HL-60 (cell line): ENCODE measurements at regions not wholly inside any gene's neighbourhood (a gene's known extent, or its start where the extent isn't known, plus 50 kb on each side); places are given as distances from the start of the nearest gene placed in this dataset.

Experiments used
- GABPA ChIP-seq: IDR thresholded peaks from 2 replicates; pipeline ENCODE4 v1.6.1; 2012; ENCODE audit warnings: low read depth
- REST ChIP-seq: IDR thresholded peaks from 2 replicates; pipeline ENCODE4 v1.6.1; 2012; ENCODE audit warnings: low read depth; ENCODE audit not compliant: insufficient replicate concordance
- TF ChIP-seq, protein P1 (sequence below): IDR thresholded peaks from one replicate; pipeline ENCODE4 v1.5.1; 2011; ENCODE audit warnings: low read length, control low read depth, inconsistent platforms; ENCODE audit not compliant: insufficient read depth

- TF ChIP-seq REST (no peak), GABPA (no peak)
- TF ChIP-seq, protein P1, sequence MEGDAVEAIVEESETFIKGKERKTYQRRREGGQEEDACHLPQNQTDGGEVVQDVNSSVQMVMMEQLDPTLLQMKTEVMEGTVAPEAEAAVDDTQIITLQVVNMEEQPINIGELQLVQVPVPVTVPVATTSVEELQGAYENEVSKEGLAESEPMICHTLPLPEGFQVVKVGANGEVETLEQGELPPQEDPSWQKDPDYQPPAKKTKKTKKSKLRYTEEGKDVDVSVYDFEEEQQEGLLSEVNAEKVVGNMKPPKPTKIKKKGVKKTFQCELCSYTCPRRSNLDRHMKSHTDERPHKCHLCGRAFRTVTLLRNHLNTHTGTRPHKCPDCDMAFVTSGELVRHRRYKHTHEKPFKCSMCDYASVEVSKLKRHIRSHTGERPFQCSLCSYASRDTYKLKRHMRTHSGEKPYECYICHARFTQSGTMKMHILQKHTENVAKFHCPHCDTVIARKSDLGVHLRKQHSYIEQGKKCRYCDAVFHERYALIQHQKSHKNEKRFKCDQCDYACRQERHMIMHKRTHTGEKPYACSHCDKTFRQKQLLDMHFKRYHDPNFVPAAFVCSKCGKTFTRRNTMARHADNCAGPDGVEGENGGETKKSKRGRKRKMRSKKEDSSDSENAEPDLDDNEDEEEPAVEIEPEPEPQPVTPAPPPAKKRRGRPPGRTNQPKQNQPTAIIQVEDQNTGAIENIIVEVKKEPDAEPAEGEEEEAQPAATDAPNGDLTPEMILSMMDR = no peak
These were observed 147.6 kb upstream of the HS3ST3A1 start for GRCh38 chr17:13749166-13749890.
